ENCODE measurements at regions not wholly inside any gene's neighbourhood (a gene's known extent, or its start where the extent isn't known, plus 50 kb on each side); places are given as distances from the start of the nearest gene placed in this dataset.

DNA sequence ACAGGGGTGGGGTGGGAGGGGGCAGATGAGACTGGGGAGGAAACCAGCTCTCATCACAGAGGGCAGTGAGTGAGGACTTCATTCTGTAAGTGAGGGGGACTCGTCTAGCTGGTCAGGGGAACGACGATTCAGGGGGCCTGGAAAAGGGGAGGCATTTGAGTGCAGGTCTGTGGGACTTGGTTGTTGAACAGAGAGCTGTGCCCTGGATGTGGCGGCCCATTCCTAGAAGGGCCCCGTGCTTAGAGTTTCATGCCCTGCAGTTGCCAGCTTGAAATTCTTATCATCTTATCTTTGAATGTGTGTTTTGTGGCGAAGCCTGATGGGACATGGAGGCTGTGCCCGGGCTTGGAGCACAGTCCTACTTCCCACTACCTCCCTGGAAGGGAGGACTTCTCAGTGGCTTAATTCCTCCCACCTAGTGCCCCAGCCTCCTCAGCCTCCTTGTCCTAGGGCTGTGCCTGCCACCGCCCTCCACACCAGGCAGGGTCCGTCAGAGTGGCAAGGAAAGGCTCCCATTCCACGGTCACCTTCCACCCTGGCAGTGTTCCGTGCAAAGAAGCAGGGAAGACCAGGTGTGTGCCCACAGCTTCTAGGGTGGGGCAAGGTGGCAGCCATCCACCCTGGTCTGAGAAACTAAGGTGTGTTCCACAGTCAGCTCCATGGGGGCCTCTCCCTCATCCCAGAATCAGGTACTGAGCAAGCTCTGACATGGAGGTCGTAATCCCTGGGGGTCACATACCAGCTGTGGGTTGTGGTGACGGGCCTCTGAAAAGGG is 59.7 kb upstream of the LMO1 start:
- no peak for DNase-seq (ENCODE audit: low read depth)

DNA sequence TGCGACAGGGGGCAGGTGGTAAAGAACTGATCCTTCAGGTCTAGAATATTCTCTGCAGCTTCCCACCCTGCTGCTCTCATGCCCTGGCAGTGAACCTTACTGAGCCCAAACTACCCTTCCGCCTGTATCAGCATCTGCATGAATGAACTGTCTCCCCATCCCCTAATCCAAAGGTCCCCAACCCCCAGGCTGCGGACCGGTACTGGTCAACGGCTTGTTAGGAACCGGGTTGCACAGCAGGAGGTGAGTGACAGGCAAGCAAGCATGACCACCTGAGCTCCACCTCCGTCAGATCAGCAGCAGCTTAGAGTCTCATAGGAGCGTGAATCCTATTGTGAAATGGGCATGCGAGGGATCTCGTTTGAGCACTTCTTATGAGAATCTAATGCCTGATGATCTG is 58.2 kb upstream of the LMO1 start:
- DNase-seq (ENCODE audit: low read depth), result no peak

GRCh38 chr11:8320076-8320475 is 56.4 kb upstream of the LMO1 start:
- no peak for DNase-seq (ENCODE audit: low read depth)

DNA sequence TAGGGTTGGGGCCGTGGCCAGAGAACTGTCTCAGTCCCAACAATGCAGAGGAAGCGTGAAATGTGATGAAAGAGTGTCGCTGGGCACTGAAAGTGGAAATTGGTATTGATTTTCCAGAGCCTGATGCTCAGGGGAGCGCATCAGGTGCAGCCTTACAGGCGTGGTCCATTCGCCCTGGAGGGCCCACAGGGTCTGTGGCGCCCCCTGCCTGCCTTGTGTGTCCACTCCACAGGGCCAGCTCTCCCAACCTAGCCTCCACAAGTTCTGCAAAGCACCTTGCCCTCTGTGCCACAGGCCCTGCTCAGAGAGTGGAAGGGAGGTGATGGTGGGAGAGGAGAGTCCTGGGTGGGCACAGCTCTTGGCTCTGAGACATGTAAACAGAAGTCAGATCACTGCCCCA is 54.9 kb upstream of the LMO1 start:
- no peak for DNase-seq (ENCODE audit: low read depth)

- DNase-seq (ENCODE audit: low read depth), result no peak
Observed at GRCh38 chr11:8317159-8317558, 53.5 kb upstream of the LMO1 start.

DNA sequence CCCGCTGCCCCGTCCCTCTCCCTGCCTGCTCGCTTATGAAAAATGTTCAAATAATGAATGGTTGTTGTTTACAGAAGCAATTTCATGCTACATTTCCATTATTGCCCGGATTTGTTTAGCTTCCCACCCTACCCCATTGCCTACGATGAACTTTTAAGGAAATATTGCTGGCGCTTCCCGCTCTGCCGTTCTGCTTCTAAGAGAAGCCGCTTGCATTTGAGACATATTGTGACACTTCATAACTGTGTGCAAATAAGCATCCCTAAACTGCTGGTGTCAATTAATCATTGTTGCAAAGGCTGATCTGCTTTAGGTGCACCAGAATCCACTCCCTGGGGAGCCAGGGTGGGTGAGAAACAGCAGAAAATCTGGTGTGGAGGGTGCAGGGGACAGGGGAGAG is 52.3 kb upstream of the LMO1 start:
- DNase-seq (ENCODE audit: low read depth), result no peak

GRCh38 chr11:8315463-8315862 is 51.8 kb upstream of the LMO1 start:
- DNase-seq (ENCODE audit: low read depth), result no peak

- no peak for DNase-seq (ENCODE audit: low read depth)
Observed at GRCh38 chr11:8314916-8315315, 51.2 kb upstream of the LMO1 start.

DNA sequence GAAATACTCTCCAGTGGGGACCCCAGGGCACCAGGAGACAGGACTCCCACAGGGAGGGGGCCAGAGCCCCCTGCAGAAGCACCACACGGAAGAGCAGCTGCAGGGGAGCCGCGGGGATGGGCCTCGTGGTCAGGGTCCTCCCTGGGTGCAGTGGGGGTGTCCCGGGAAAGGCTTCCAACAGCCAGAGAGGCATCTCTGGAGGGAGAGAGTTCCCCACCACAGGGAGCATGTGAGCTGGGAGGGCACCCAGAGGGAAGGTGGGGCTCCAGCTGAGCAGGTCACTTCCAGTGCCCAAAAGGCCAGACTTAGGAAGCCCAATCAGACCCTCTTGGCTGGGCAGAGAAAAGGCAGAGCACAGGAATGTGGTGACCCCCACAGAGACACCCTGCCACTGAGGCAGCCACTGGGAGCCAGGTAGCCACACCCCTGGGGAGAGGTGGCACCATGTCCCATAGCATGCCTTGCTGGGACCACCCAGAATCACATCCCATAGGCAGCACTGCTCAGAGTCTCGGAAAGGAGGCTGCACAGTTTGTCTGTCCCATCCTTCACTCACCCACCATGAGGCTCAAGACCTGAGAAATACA is 49.9 kb upstream of the LMO1 start:
- no peak for DNase-seq (ENCODE audit: low read depth)
